Adipocyte (in vitro differentiated cells): ENCODE measurements at regions not wholly inside any gene's neighbourhood (a gene's known extent, or its start where the extent isn't known, plus 50 kb on each side); places are given as distances from the start of the nearest gene placed in this dataset.

ENCODE experiments used
- DNase-seq: peaks from one replicate; pipeline ENCODE4 v3.0.0-alpha.2; 2015; ENCODE audit warnings: low read depth
- H3K27me3 ChIP-seq: replicated peaks from 2 replicates; pipeline ENCODE4 v1.7.0; 2013; ENCODE audit warnings: mild to moderate bottlenecking, low read length, moderate library complexity; ENCODE audit not compliant: control insufficient read depth, insufficient read depth
- H3K36me3 ChIP-seq: 2 replicates; pipeline ENCODE4 v1.7.0; 2013; ENCODE audit warnings: low read length, mild to moderate bottlenecking, moderate library complexity; ENCODE audit not compliant: control insufficient read depth, insufficient read depth, severe bottlenecking
- H3K4me1 ChIP-seq: 2 replicates; pipeline ENCODE4 v1.7.0; 2013; ENCODE audit warnings: mild to moderate bottlenecking, low read length, moderate library complexity; ENCODE audit not compliant: control insufficient read depth, insufficient read depth
- H3K4me3 ChIP-seq: 2 replicates; pipeline ENCODE4 v1.7.0; 2013; ENCODE audit warnings: mild to moderate bottlenecking, low read length, moderate library complexity
- H3K9ac ChIP-seq: 2 replicates; pipeline ENCODE4 v1.7.0; 2013; ENCODE audit warnings: mild to moderate bottlenecking, low read length, moderate library complexity
- H3K9me3 ChIP-seq: 2 replicates; pipeline ENCODE4 v1.7.0; 2013; ENCODE audit warnings: mild to moderate bottlenecking, low read length, moderate library complexity; ENCODE audit not compliant: control insufficient read depth

- H3K4me3 ChIP-seq, result no peak overlapping the region
- H3K36me3 ChIP-seq, result no peaks in the 10 kb centered on the region
- no peak overlapping the region for H3K9ac ChIP-seq
- H3K4me1 ChIP-seq, result no peaks in the 10 kb centered on the region
- DNase-seq, result no peak
- H3K27me3 ChIP-seq, result no peaks in the 10 kb centered on the region
- no peaks in the 10 kb centered on the region for H3K9me3 ChIP-seq
These were observed 229.2 kb downstream of the TTLL7 start for GRCh38 chr1:83769594-83770318.

- no peaks in the 10 kb centered on the region for H3K27me3 ChIP-seq
- DNase-seq, result no peak
These were observed 229.9 kb downstream of the TTLL7 start for GRCh38 chr1:83769072-83769471.

GRCh38 chr1:83766241-83766691, 232.7 kb downstream of the TTLL7 start:
- no peak overlapping the region for H3K9ac ChIP-seq
- no peaks in the 10 kb centered on the region for H3K9me3 ChIP-seq
- H3K4me1 ChIP-seq, result peaks cover 13% of the 10 kb centered on the region
- DNase-seq, result no peak
- H3K36me3 ChIP-seq, result no peaks in the 10 kb centered on the region
- H3K4me3 ChIP-seq, result no peak overlapping the region
- H3K27me3 ChIP-seq, result peaks cover under 1% of the 10 kb centered on the region

More at GRCh38 chr1:83769072-83769471, 229.9 kb downstream of the TTLL7 start:
- no peaks in the 10 kb centered on the region for H3K9me3 ChIP-seq
- no peaks in the 10 kb centered on the region for H3K4me1 ChIP-seq
- no peak overlapping the region for H3K9ac ChIP-seq
- H3K4me3 ChIP-seq, result no peak overlapping the region
- H3K36me3 ChIP-seq, result no peaks in the 10 kb centered on the region

GRCh38 chr1:83765125-83765524, 233.8 kb downstream of the TTLL7 start:
- Histone ChIP-seq H3K4me3 (no peak overlapping the region), H3K9me3 (no peaks in the 10 kb centered on the region), H3K27me3 (peaks cover 10% of the 10 kb centered on the region), H3K4me1 (peaks cover 13% of the 10 kb centered on the region), H3K36me3 (no peaks in the 10 kb centered on the region), H3K9ac (no peak overlapping the region)
- no peak for DNase-seq

GRCh38 chr1:83764209-83764608, 234.7 kb downstream of the TTLL7 start:
- Histone ChIP-seq H3K4me1 (peaks cover 13% of the 10 kb centered on the region), H3K4me3 (no peak overlapping the region)
- no peak for DNase-seq

GRCh38 chr1:83763361-83764095, 235.4 kb downstream of the TTLL7 start:
- H3K9ac ChIP-seq, result no peak overlapping the region
- peaks cover 13% of the 10 kb centered on the region for H3K4me1 ChIP-seq
- peaks cover 10% of the 10 kb centered on the region for H3K27me3 ChIP-seq
- H3K9me3 ChIP-seq, result no peaks in the 10 kb centered on the region
- H3K4me3 ChIP-seq, result no peak overlapping the region
- H3K36me3 ChIP-seq, result no peaks in the 10 kb centered on the region
- no peak for DNase-seq

More at GRCh38 chr1:83764209-83764608, 234.7 kb downstream of the TTLL7 start:
- Histone ChIP-seq H3K36me3 (no peaks in the 10 kb centered on the region), H3K27me3 (peaks cover 10% of the 10 kb centered on the region), H3K9me3 (no peaks in the 10 kb centered on the region), H3K9ac (no peak overlapping the region)

GRCh38 chr1:83762416-83762815, 236.5 kb downstream of the TTLL7 start:
- Histone ChIP-seq H3K27me3 (peaks cover 10% of the 10 kb centered on the region), H3K4me3 (no peak overlapping the region), H3K9me3 (no peaks in the 10 kb centered on the region), H3K9ac (no peak overlapping the region), H3K4me1 (peaks cover 14% of the 10 kb centered on the region), H3K36me3 (no peaks in the 10 kb centered on the region)
- DNase-seq, result no peak

- H3K4me3 ChIP-seq, result peak overlapping the region; percentile 48
- peaks cover 10% of the 10 kb centered on the region for H3K27me3 ChIP-seq
- H3K4me1 ChIP-seq, result peaks cover 17% of the 10 kb centered on the region
- H3K9me3 ChIP-seq, result no peaks in the 10 kb centered on the region
- no peak overlapping the region for H3K9ac ChIP-seq
- H3K36me3 ChIP-seq, result no peaks in the 10 kb centered on the region
- DNase-seq, result no peak
These were observed 236.9 kb downstream of the TTLL7 start for GRCh38 chr1:83762039-83762365.

GRCh38 chr1:83761167-83762038, 237.5 kb downstream of the TTLL7 start:
- Histone ChIP-seq H3K4me3 (peak overlapping the region; percentile 48), H3K9ac (no peak overlapping the region), H3K27me3 (peaks cover 10% of the 10 kb centered on the region), H3K4me1 (peaks cover 17% of the 10 kb centered on the region), H3K36me3 (no peaks in the 10 kb centered on the region), H3K9me3 (no peaks in the 10 kb centered on the region)
- DNase-seq, result no peak

GRCh38 chr1:83760226-83761021, 238.5 kb downstream of the TTLL7 start:
- peaks cover 17% of the 10 kb centered on the region for H3K4me1 ChIP-seq
- H3K9me3 ChIP-seq, result no peaks in the 10 kb centered on the region
- no peak overlapping the region for H3K9ac ChIP-seq
- no peak overlapping the region for H3K4me3 ChIP-seq
- DNase-seq, result no peak
- no peaks in the 10 kb centered on the region for H3K36me3 ChIP-seq
- H3K27me3 ChIP-seq, result peaks cover 10% of the 10 kb centered on the region
